HG02588 (cell line): ENCODE measurements at regions not wholly inside any gene's neighbourhood (a gene's known extent, or its start where the extent isn't known, plus 50 kb on each side); places are given as distances from the start of the nearest gene placed in this dataset.

Experiments
- ATAC-seq: cut with Tn5 transposase; IDR thresholded peaks from one replicate; pipeline ENCODE4 v1.9.1; 2021; ENCODE audit warnings: mild to moderate bottlenecking, moderate library complexity; ENCODE audit not compliant: unreplicated experiment

GRCh38 chr2:183984871-183985270 is 613.5 kb upstream of the ZNF804A start:
- no peak for ATAC-seq

- no peak for ATAC-seq
Observed at GRCh38 chr2:183991968-183992367, 606.4 kb upstream of the ZNF804A start.

- ATAC-seq: peak; percentile 51
Observed at GRCh38 chr2:183993052-183993451, 605.3 kb upstream of the ZNF804A start.

GRCh38 chr2:183995632-183996031 is 602.7 kb upstream of the ZNF804A start:
- no peak for ATAC-seq

GRCh38 chr2:183996825-183997793 is 601.2 kb upstream of the ZNF804A start:
- ATAC-seq: no peak

GRCh38 chr2:183998041-183998796 is 600.1 kb upstream of the ZNF804A start:
- peak; percentile 97 for ATAC-seq

GRCh38 chr2:183998797-183999190 is 599.5 kb upstream of the ZNF804A start:
- peak; percentile 8 for ATAC-seq

GRCh38 chr2:184004289-184004947 is 593.9 kb upstream of the ZNF804A start:
- peak; percentile 90 for ATAC-seq

GRCh38 chr2:184004948-184005672 is 593.2 kb upstream of the ZNF804A start:
- ATAC-seq: peak; percentile 45

GRCh38 chr2:184006998-184007397 is 591.3 kb upstream of the ZNF804A start:
- no peak for ATAC-seq

- no peak for ATAC-seq
Observed at GRCh38 chr2:184026961-184027360, 571.4 kb upstream of the ZNF804A start.

- no peak for ATAC-seq
Observed at GRCh38 chr2:184030245-184030644, 568.1 kb upstream of the ZNF804A start.

- ATAC-seq: no peak
Observed at GRCh38 chr2:184030989-184031388, 567.3 kb upstream of the ZNF804A start.

- no peak for ATAC-seq
Observed at GRCh38 chr2:184031402-184032147, 566.8 kb upstream of the ZNF804A start.

GRCh38 chr2:184032983-184033382 is 565.3 kb upstream of the ZNF804A start:
- ATAC-seq: no peak

- no peak for ATAC-seq
Observed at GRCh38 chr2:184037273-184037672, 561.1 kb upstream of the ZNF804A start.

- ATAC-seq: no peak
Observed at GRCh38 chr2:184039493-184039892, 558.8 kb upstream of the ZNF804A start.

GRCh38 chr2:184040230-184040629 is 558.1 kb upstream of the ZNF804A start:
- ATAC-seq: no peak

GRCh38 chr2:184041077-184041476 is 557.3 kb upstream of the ZNF804A start:
- no peak for ATAC-seq

GRCh38 chr2:184041777-184042176 is 556.6 kb upstream of the ZNF804A start:
- no peak for ATAC-seq
